ENCODE measurements at regions not wholly inside any gene's neighbourhood (a gene's known extent, or its start where the extent isn't known, plus 50 kb on each side); places are given as distances from the start of the nearest gene placed in this dataset.

GRCh38 chr2:220278022-220278421, 650.6 kb downstream of the SLC4A3 start:
- no peak for DNase-seq (ENCODE audit: low spot score)

GRCh38 chr2:220279372-220279771, 651.9 kb downstream of the SLC4A3 start:
- DNase-seq (ENCODE audit: low spot score), result no peak

- no peak for DNase-seq (ENCODE audit: low spot score)
Measured at GRCh38 chr2:220279840-220280239, 652.4 kb downstream of the SLC4A3 start.

GRCh38 chr2:220280736-220281135, 653.3 kb downstream of the SLC4A3 start:
- DNase-seq (ENCODE audit: low spot score), result no peak

GRCh38 chr2:220281771-220282170, 654.3 kb downstream of the SLC4A3 start:
- DNase-seq (ENCODE audit: low spot score), result no peak

GRCh38 chr2:220282236-220282635, 654.8 kb downstream of the SLC4A3 start:
- no peak for DNase-seq (ENCODE audit: low spot score)

GRCh38 chr2:220293966-220294365, 666.5 kb downstream of the SLC4A3 start:
- no peak for DNase-seq (ENCODE audit: low spot score)

- DNase-seq (ENCODE audit: low spot score), result no peak
Measured at GRCh38 chr2:220296174-220296573, 668.7 kb downstream of the SLC4A3 start.

GRCh38 chr2:220297093-220297492, 669.7 kb downstream of the SLC4A3 start:
- DNase-seq (ENCODE audit: low spot score), result no peak

GRCh38 chr2:220300806-220301205, 673.4 kb downstream of the SLC4A3 start:
- no peak for DNase-seq (ENCODE audit: low spot score)

GRCh38 chr2:220302756-220303155, 675.3 kb downstream of the SLC4A3 start:
- DNase-seq (ENCODE audit: low spot score), result no peak

GRCh38 chr2:220309215-220309614, 681.8 kb downstream of the SLC4A3 start:
- DNase-seq (ENCODE audit: low spot score), result no peak

GRCh38 chr2:220310451-220310861, 683.0 kb downstream of the SLC4A3 start:
- DNase-seq (ENCODE audit: low spot score), result no peak

GRCh38 chr2:220315098-220315823, 687.8 kb downstream of the SLC4A3 start:
- no peak for DNase-seq (ENCODE audit: low spot score)

GRCh38 chr2:220318037-220318436, 690.6 kb downstream of the SLC4A3 start:
- DNase-seq (ENCODE audit: low spot score), result no peak

- no peak for DNase-seq (ENCODE audit: low spot score)
Measured at GRCh38 chr2:220318508-220318907, 691.1 kb downstream of the SLC4A3 start.

GRCh38 chr2:220320326-220320725, 692.9 kb downstream of the SLC4A3 start:
- no peak for DNase-seq (ENCODE audit: low spot score)

- no peak for DNase-seq (ENCODE audit: low spot score)
Measured at GRCh38 chr2:220332886-220333285, 705.5 kb downstream of the SLC4A3 start.

- no peak for DNase-seq (ENCODE audit: low spot score)
Measured at GRCh38 chr2:220334210-220334609, 706.8 kb downstream of the SLC4A3 start.

GRCh38 chr2:220334871-220335590, 707.6 kb downstream of the SLC4A3 start:
- DNase-seq (ENCODE audit: low spot score), result no peak

- DNase-seq (ENCODE audit: low spot score), result no peak
Measured at GRCh38 chr2:220335591-220335915, 708.1 kb downstream of the SLC4A3 start.

- no peak for DNase-seq (ENCODE audit: low spot score)
Measured at GRCh38 chr2:220336771-220337170, 709.3 kb downstream of the SLC4A3 start.

GRCh38 chr2:220337611-220338440, 710.4 kb downstream of the SLC4A3 start:
- no peak for DNase-seq (ENCODE audit: low spot score)

Data from ureter (tissue), 1 donor.